NCI-H2227 treated with DMSO at 0.1 percent for 48 hours (cell line): ENCODE measurements at regions not wholly inside any gene's neighbourhood (a gene's known extent, or its start where the extent isn't known, plus 50 kb on each side); places are given as distances from the start of the nearest gene placed in this dataset.

Experiments
- DNase-seq: peaks from one replicate; lab custom pipeline; 2025; lab: John Stamatoyannopoulos, UW

GRCh38 chr5:74313896-74314295 is 326.6 kb downstream of the ENC1 start:
- DNase-seq, result no peak

GRCh38 chr5:74312746-74313145 is 327.8 kb downstream of the ENC1 start:
- no peak for DNase-seq

GRCh38 chr5:74311961-74312360 is 328.6 kb downstream of the ENC1 start:
- DNase-seq, result no peak

- no peak for DNase-seq
These were observed 329.3 kb downstream of the ENC1 start for GRCh38 chr5:74310997-74311930.

GRCh38 chr5:74310386-74310785 is 330.1 kb downstream of the ENC1 start:
- no peak for DNase-seq

- no peak for DNase-seq
These were observed 331.5 kb downstream of the ENC1 start for GRCh38 chr5:74309050-74309449.

GRCh38 chr5:74306845-74307244 is 333.7 kb downstream of the ENC1 start:
- no peak for DNase-seq

GRCh38 chr5:74304536-74304935 is 336.0 kb downstream of the ENC1 start:
- no peak for DNase-seq

GRCh38 chr5:74303578-74303977 is 336.9 kb downstream of the ENC1 start:
- no peak for DNase-seq

GRCh38 chr5:74301576-74301975 is 339.0 kb downstream of the ENC1 start:
- no peak for DNase-seq

GRCh38 chr5:74300808-74301389 is 339.6 kb downstream of the ENC1 start:
- no peak for DNase-seq

GRCh38 chr5:74299833-74300232 is 340.7 kb downstream of the ENC1 start:
- DNase-seq, result no peak

- no peak for DNase-seq
These were observed 343.7 kb downstream of the ENC1 start for GRCh38 chr5:74296685-74297408.

- DNase-seq, result no peak
These were observed 344.9 kb downstream of the ENC1 start for GRCh38 chr5:74295676-74296075.

GRCh38 chr5:74295141-74295540 is 345.4 kb downstream of the ENC1 start:
- no peak for DNase-seq

- no peak for DNase-seq
These were observed 346.3 kb downstream of the ENC1 start for GRCh38 chr5:74294231-74294705.

- no peak for DNase-seq
These were observed 347.3 kb downstream of the ENC1 start for GRCh38 chr5:74293182-74293581.

- DNase-seq, result no peak
These were observed 349.8 kb downstream of the ENC1 start for GRCh38 chr5:74290634-74291241.

GRCh38 chr5:74289691-74290090 is 350.8 kb downstream of the ENC1 start:
- no peak for DNase-seq

- no peak for DNase-seq
These were observed 351.3 kb downstream of the ENC1 start for GRCh38 chr5:74289238-74289637.

GRCh38 chr5:74288448-74289108 is 351.9 kb downstream of the ENC1 start:
- DNase-seq, result no peak

- DNase-seq, result no peak
These were observed 352.5 kb downstream of the ENC1 start for GRCh38 chr5:74288038-74288437.
